MCF 10A (cell line): ENCODE measurements at regions not wholly inside any gene's neighbourhood (a gene's known extent, or its start where the extent isn't known, plus 50 kb on each side); places are given as distances from the start of the nearest gene placed in this dataset.

ENCODE experiments used
- BruUV-seq: library from RNA; stranded (reverse); fragments of 400-500 nt; replicated peaks from 2 replicates; lab custom pipeline; 2021; lab: Mats Ljungman, UMichigan
- CTCF ChIA-PET: fragments of 300-600 bp; sonication (Branson Sonifier 250); formaldehyde crosslinking; extraction: SDS; loops from one replicate; lab custom pipeline; 2021; ENCODE audit warnings: antibody characterized with exemption, inconsistent platforms; lab: Yijun Ruan, JAX
- POLR2A ChIA-PET: fragments of 300-600, 350-650 bp; sonication (Branson Sonifier 250); formaldehyde crosslinking; extraction: SDS; loops from one replicate; lab custom pipeline; 2020; ENCODE audit warnings: antibody characterized with exemption, inconsistent platforms; lab: Yijun Ruan, JAX
- DNase-seq: peaks from one replicate; pipeline ENCODE4 v3.0.0-alpha.2; 2018; ENCODE audit not compliant: unreplicated experiment
- H3K27ac Mint-ChIP-seq: one replicate; pipeline ENCODE4 v1.8.0; 2022; ENCODE audit warnings: mild to moderate bottlenecking, low read depth, mixed read lengths; ENCODE audit not compliant: unreplicated experiment
- H3K27me3 Mint-ChIP-seq: one replicate; pipeline ENCODE4 v1.8.0; 2022; ENCODE audit warnings: mixed read lengths; ENCODE audit not compliant: insufficient read depth, unreplicated experiment
- H3K36me3 Mint-ChIP-seq: one replicate; pipeline ENCODE4 v1.8.0; 2022; ENCODE audit warnings: mild to moderate bottlenecking, moderate library complexity, mixed read lengths; ENCODE audit not compliant: insufficient read depth, unreplicated experiment
- H3K4me1 Mint-ChIP-seq: one replicate; pipeline ENCODE4 v1.8.0; 2022; ENCODE audit warnings: mixed read lengths; ENCODE audit not compliant: insufficient read depth, unreplicated experiment
- H3K4me3 Mint-ChIP-seq: one replicate; pipeline ENCODE4 v1.8.0; 2022; ENCODE audit warnings: mild to moderate bottlenecking, moderate library complexity, mixed read lengths; ENCODE audit not compliant: unreplicated experiment
- H3K9me3 Mint-ChIP-seq: one replicate; pipeline ENCODE4 v1.8.0; 2022; ENCODE audit warnings: mixed read lengths; ENCODE audit not compliant: unreplicated experiment
- CTCF ChIP-seq: fragments of 200-600 bp; IDR thresholded peaks from one replicate; pipeline ENCODE4 v1.8.0; 2022; ENCODE audit warnings: antibody characterized with exemption, mild to moderate bottlenecking; ENCODE audit not compliant: unreplicated experiment
- intact Hi-C: fragments of 100-400 bp; cut with micrococcal nuclease; formaldehyde crosslinking; loops from 2 replicates; pipeline ENCODE4 v1.14.1; 2022

GRCh38 chr2:150051004-150051403, 436.5 kb downstream of the RND3 start:
- BruUV-seq = no TSS peak
- TF ChIP-seq CTCF = no peak
- H3K27me3 Mint-ChIP-seq = no peaks in the 10 kb centered on the region
- H3K4me1 Mint-ChIP-seq = no peaks in the 10 kb centered on the region
- no peak overlapping the region for H3K4me3 Mint-ChIP-seq
- H3K9me3 Mint-ChIP-seq = peaks cover 11% of the 10 kb centered on the region
- H3K27ac Mint-ChIP-seq = no peak overlapping the region
- ChIA-PET CTCF (no interaction called here), POLR2A (no interaction called here)
- no peak for DNase-seq
- intact Hi-C loops = no loop called here
- no peaks in the 10 kb centered on the region for H3K36me3 Mint-ChIP-seq

GRCh38 chr2:150050036-150050435, 437.4 kb downstream of the RND3 start:
- BruUV-seq = no TSS peak
- no peaks in the 10 kb centered on the region for H3K4me1 Mint-ChIP-seq
- no peak for TF ChIP-seq CTCF
- no peak overlapping the region for H3K4me3 Mint-ChIP-seq
- ChIA-PET POLR2A (no interaction called here), CTCF (no interaction called here)
- peaks cover 5% of the 10 kb centered on the region for H3K9me3 Mint-ChIP-seq
- intact Hi-C loops = no loop called here
- no peak overlapping the region for H3K27ac Mint-ChIP-seq
- no peaks in the 10 kb centered on the region for H3K27me3 Mint-ChIP-seq
- no peak for DNase-seq
- no peaks in the 10 kb centered on the region for H3K36me3 Mint-ChIP-seq

- no TSS peak for BruUV-seq
- Mint-ChIP-seq H3K27ac (no peak overlapping the region), H3K36me3 (no peaks in the 10 kb centered on the region), H3K9me3 (no peaks in the 10 kb centered on the region), H3K4me1 (no peaks in the 10 kb centered on the region), H3K4me3 (no peak overlapping the region), H3K27me3 (no peaks in the 10 kb centered on the region)
- intact Hi-C loops = no loop called here
- ChIA-PET CTCF (no interaction called here), POLR2A (interaction anchor here (0.9 kb wide), 1 partner anchor 69 kb away, joined by 3 read pairs; no protein-coding TSS in a partner anchor)
- DNase-seq = no peak
- no peak for TF ChIP-seq CTCF
Measured at GRCh38 chr2:150047620-150048222, 439.7 kb downstream of the RND3 start.

- Mint-ChIP-seq H3K27ac (no peak overlapping the region), H3K4me1 (no peaks in the 10 kb centered on the region), H3K36me3 (no peaks in the 10 kb centered on the region), H3K4me3 (no peak overlapping the region), H3K9me3 (no peaks in the 10 kb centered on the region), H3K27me3 (no peaks in the 10 kb centered on the region)
- intact Hi-C loops = no loop called here
- no TSS peak for BruUV-seq
- CTCF ChIA-PET = no interaction called here
- DNase-seq = no peak
- POLR2A ChIA-PET = no interaction called here
- no peak for TF ChIP-seq CTCF
Measured at GRCh38 chr2:150046810-150047209, 440.7 kb downstream of the RND3 start.
